CD1c-positive myeloid dendritic cell (primary cell): ENCODE measurements at regions not wholly inside any gene's neighbourhood (a gene's known extent, or its start where the extent isn't known, plus 50 kb on each side); places are given as distances from the start of the nearest gene placed in this dataset.

ENCODE experiments used
- DNase-seq: peaks from one replicate; pipeline ENCODE4 v3.0.0-alpha.2; 2016; ENCODE audit errors: extremely low spot score

DNA sequence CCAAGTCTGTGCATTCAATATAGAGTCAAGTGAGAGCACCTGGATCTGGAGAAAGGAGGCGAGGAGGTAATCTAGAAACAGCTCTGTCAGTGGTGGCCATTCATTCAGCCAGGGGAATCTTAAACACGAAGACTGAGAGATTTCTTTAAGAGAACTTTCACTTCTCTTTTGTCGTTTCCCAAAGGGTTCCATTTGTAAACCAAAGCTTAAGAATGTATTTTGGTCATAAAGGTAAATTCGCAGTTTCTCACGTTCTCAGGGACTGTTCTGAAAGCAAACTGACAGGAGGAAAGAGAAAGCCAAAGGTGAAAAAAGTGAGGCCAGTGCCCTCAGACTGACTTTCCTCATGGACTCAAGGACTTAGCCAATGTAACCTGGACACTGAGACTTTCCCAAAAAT is 513.5 kb downstream of the CMPK2 start:
- no peak for DNase-seq

DNA sequence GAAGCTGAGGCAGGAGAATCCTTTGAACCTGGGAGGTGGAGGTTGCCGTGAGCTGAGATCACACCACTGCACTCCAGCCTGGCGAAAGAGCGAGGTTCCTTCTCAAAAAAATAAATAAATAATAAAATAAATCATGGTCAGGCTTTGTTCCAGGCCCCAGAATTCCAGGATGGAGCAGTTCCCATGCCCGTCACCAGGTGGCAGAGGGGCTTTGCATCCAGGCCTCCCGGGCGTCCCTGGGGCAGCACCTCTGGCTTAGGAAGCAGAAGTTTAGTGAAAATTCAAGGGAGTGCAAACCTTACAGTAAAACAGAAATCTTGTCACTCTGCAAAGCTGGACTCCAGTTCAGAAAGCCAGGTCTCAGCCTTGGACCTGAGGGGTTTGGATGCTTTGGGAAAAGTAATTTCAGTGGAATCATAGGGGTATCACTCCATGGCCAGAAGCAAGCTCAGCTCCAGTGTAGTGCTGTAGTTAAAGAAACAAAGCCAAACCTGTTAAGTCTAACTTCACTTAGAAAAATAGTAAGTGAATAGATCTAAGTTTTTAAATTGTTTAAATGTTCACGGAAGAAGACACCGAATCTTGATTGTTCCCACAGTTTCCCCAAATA is 512.7 kb downstream of the CMPK2 start:
- no peak for DNase-seq

DNA sequence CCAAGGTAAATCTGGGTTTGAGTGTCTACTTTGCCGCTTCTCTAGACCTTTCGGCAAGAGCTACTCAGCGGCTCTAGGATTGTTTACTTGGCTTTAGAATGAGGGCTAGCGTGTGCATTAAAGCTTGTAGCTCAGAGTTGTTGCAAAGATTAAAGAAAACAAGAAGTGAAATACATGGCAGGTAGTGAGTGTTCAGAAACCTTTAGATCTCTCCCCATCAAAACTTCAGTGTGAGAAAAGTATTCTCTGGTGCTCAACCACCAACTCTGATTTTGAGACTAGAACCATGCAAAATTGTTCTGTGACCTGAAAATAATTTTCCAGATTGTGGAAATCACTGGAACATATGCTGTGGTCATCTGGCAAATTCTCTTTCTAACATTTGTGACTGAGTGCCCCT is 512.0 kb downstream of the CMPK2 start:
- DNase-seq, result no peak

DNA sequence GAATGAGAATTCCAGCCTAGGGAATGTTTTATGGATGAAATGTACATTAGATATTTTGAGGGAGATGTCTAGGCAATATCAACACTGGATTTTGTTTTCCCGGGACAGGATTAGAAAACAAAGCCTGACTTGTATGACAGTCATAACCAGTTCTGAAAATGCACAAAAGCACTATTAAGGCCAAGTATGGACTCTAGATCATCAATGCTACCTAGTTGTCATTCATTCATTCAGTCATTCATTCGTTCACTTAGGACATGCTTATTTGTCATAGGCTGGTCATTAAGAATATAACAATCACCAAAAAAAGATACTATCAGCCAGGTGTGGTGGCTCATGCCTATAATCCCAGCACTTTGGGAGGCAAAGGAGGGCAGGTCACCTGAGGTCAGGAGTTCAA is 511.2 kb downstream of the CMPK2 start:
- DNase-seq, result no peak

DNA sequence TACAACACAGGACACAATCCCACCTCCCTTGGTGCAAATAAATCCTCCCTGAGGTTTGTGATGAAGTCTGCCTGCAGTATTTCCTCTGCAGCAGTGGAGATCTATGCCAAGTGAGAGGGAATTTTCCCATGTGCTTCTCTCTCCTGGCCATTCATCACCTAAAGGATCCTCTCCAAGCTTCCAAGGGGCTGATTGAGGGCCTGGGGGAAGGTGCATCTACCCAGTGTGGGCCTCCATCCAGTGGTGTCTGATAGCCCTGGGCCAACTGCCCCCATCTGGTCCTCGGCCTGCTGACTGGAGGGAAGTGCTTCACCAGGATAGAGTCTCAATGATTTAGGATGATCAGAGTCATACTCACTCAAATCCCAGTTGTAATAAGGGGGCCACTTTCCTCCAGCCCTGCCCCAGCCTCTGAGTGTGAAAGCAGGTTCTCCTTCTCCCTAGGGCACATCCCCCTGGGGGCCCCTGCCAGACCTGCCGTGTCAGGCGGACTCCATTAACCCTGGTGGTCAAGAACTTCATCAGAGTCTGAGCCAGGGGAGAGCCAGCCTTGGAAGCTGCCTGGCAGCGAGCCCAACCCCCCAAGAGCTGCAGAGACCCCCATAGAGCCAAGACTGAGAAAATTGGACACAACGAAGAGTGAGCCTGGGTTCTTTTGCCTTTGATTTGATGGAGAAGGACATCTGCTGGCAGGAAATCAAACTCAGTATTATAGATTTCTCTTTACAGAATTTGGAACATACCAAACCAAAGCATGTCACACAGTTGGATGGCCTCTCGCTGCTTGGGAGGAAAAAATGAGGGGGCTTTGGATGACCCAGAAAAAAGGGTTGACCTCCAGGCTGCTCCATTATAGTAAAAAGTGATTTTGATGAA is 509.6 kb downstream of the CMPK2 start:
- no peak for DNase-seq

- DNase-seq, result no peak
These were observed 507.2 kb downstream of the CMPK2 start for GRCh38 chr2:6358546-6358945.

DNA sequence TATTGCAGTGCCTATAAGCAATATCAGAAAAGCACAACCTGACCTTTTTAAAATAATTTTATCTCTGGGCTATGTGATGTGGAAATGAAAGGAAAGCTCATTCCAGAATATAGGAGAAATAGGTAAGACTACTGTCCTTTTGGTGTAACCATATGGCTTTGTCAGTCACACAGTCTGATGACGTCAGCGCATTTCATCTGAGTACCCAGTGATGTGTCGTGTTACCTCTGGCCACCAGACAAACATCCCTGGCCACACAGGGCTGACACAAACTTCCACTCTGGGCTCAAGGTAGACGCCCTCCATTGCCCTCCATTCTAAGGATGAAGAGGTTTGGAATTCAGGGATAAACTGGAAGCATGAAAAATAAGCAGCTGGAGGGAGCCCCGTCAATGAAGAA is 506.7 kb downstream of the CMPK2 start:
- no peak for DNase-seq

DNA sequence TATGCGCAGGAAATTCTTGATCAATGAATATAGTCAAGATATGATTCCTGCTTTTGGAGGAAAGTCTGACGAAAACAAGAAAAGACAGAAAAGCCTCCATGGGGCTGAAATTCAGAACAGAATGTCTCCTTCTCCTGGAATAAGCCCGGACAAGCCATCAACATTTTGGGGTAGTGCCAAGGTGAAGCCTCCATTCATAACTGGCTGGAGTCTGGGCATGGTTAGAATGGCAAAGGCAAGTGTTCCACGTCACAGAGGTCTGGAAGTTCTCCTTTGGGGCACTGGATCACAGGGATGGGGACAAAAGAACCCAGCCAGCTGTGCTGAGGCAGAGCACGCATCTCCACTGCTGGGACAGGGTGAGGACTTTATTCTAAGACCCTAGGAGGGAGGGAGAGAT is 505.7 kb downstream of the CMPK2 start:
- no peak for DNase-seq

GRCh38 chr2:6362671-6363450 is 502.8 kb downstream of the CMPK2 start:
- no peak for DNase-seq

DNA sequence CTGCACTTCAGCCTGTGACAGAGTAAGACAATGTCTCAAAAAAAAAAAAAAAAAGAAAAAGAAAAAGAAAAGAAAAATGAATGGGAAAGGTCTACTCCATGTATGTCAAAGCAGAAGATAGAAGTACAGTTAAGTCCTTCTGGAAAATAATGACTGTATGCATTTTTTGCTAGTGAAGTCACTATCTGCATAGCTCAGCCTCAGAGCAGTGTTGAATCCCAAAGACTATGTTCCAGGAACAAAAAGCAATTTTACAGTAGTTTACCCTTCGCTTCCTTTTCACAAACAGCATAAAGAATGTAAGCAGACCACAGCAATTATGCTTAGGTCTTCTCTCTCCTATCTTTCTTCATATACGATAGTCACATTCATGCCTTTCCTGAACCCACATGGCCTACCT is 497.4 kb downstream of the CMPK2 start:
- no peak for DNase-seq

DNA sequence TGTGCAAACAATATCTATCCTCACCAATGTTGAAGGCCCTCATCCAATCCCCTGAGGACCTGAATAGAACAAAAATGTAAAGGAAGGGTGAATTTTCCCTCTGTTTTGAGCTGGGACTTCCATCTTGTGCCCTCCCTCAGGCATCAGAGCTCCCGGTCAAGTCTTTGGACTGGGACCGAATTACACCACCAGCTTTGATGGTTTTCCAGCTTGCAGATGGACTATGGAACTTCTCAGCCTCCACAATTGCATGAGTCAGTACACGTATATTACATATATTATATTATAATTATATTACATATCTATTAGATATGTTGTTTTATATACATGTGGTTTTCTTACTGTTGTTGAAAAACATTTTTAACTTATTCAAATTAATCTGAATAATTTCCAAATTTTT is 496.4 kb downstream of the CMPK2 start:
- no peak for DNase-seq

- DNase-seq, result no peak
These were observed 494.8 kb downstream of the CMPK2 start for GRCh38 chr2:6370753-6371551.

DNA sequence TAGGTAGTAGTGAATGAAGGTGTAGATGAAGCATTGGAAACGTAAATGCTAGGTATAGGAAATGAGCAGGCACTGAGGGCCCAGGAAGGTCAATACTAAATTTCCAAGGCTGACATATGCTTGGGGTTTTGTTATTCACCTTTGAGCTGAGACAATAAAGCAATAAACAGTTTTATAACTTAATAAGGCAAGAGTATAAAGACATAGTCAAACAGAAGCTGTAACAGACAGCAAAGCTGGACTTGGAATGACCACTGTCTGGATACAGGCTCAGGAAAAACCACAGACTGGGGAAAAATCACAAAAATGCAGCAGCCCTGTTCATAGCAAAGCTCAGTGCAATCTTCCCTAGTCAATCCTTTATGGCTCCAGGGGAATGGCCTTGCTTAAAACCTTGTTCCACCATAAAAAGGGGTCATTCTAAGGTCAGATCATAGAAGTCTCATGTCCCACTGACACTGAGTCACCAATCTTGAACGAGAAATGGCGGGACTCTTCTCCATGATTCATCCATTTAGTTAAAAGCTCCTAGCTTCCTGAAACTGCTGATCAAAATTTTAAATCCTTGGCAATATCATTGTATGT is 493.3 kb downstream of the CMPK2 start:
- DNase-seq, result no peak

- DNase-seq, result no peak
These were observed 484.4 kb downstream of the CMPK2 start for GRCh38 chr2:6381326-6381725.

- no peak for DNase-seq
These were observed 481.4 kb downstream of the CMPK2 start for GRCh38 chr2:6384341-6384740.

- no peak for DNase-seq
These were observed 473.4 kb downstream of the CMPK2 start for GRCh38 chr2:6392354-6392753.

DNA sequence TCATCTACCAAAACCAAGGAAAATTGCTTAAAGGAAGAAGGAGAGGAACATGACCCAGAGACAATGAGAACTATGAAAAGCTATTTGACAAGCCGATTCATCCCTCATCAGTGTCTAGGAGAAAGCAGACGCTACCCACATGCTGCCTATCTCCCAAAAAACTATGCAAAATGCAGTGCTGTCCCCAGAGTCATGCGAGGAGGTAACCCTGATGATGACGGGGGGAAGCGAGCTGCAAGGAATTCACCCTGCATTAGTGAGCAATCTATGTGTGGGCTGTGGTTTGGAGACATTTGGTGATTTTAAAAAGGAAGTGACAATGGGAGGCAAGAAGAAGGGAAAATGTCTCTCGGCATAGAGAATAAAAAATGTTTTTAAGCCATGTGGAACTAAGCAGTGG is 472.7 kb downstream of the CMPK2 start:
- no peak for DNase-seq

GRCh38 chr2:6393819-6394218 is 471.9 kb downstream of the CMPK2 start:
- DNase-seq, result no peak

- DNase-seq, result no peak
These were observed 471.4 kb downstream of the CMPK2 start for GRCh38 chr2:6394276-6394675.

GRCh38 chr2:6398421-6398820 is 467.3 kb downstream of the CMPK2 start:
- no peak for DNase-seq

DNA sequence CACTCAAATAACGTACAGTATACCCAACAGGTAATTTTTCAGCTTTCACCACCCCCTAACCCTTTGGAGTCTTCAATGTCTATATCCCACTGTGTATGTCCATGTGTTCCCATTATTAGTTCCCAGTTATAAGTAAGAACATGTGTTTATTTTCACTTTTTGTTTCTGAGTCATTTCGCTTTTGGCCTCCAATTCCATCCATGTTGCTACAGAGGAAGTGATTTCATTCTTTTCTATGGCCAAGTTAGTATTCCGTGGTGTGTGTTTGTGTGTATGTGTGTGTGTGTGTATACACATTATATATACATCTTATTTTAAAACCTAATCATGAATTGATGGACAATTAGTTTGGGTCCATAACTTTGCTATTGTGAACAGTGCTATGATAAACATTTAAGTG is 464.4 kb downstream of the CMPK2 start:
- DNase-seq, result no peak

DNA sequence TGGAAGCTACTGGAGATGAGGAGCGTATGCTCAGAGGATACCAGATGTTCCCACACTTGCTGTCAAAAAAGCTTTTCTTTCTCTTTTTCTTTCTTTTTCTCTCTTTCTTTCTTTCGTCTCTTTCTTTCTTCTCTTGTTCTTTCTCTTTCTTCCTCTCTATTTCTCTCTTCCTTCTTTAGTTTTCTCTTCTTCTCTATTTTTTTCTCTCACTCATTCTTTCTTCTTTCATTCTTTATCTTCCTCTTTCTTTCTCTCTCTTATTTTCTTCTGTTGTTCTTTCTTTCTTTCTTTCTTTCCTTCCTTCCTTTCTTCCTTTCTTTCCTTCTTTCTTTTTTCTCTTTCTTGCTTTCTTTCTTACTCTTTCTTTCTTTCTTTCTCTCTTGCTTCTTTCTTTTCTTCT is 457.6 kb downstream of the CMPK2 start:
- DNase-seq, result no peak
